Tibial nerve (tissue), 4 donors: ENCODE measurements at regions not wholly inside any gene's neighbourhood (a gene's known extent, or its start where the extent isn't known, plus 50 kb on each side); places are given as distances from the start of the nearest gene placed in this dataset.

ENCODE experiments used
- DNase-seq, 2 donors: peaks; one replicate each; pipeline ENCODE4 v3.0.0-alpha.2; 2019; ENCODE audit warnings: low spot score in 2 of 2
- H3K27ac ChIP-seq, 4 donors: fragments of 200-600 bp; sonication (generic) in 3 of 4; one replicate each; pipeline ENCODE4 v1.5.1; 2017 to 2019; ENCODE audit warnings: mild to moderate bottlenecking in 1 of 4
- H3K27me3 ChIP-seq, 2 donors: fragments of 200-600 bp; sonication (generic) in 1 of 2; one replicate each; pipeline versions ENCODE4 v1.5.1 to v1.6.0; 2017 to 2019
- H3K36me3 ChIP-seq, 3 donors: fragments of 200-600 bp; sonication (generic); one replicate each; pipeline ENCODE4 v1.5.1; 2018 to 2019
- H3K4me1 ChIP-seq, 4 donors: fragments of 200-600 bp; sonication (generic) in 3 of 4; one replicate each; pipeline ENCODE4 v1.5.1; 2017 to 2019
- H3K4me3 ChIP-seq, 4 donors: fragments of 200-600 bp; sonication (generic) in 3 of 4; one replicate each; pipeline ENCODE4 v1.5.1; 2017 to 2019; ENCODE audit warnings: mild to moderate bottlenecking in 1 of 4, moderate library complexity in 1 of 4
- H3K9me3 ChIP-seq, 4 donors: fragments of 200-600 bp; sonication (generic) in 3 of 4; one replicate each; pipeline ENCODE4 v1.5.1; 2017 to 2019
- EP300 ChIP-seq, 2 donors: sonication (generic); formaldehyde crosslinking; IDR thresholded peaks; one replicate each; pipeline ENCODE4 v1.6.1; 2017; ENCODE audit warnings: antibody characterized with exemption in 2 of 2, mild to moderate bottlenecking in 1 of 2
- POLR2A ChIP-seq, 2 donors: fragments of 450-650 bp; IDR thresholded peaks; one replicate each; pipeline ENCODE4 v1.6.1; 2017; ENCODE audit warnings: antibody characterized with exemption in 2 of 2, mild to moderate bottlenecking in 2 of 2, moderate library complexity in 2 of 2
- WGBS, 2 donors: methylation state at CpG; one replicate each; pipeline ENCODE4 v1.1.5; 2018; 5-methylcytosine and 5-hydroxymethylcytosine counted together
- TF ChIP-seq, protein P1 (sequence below), 5 experiments: fragments of 200-600 bp in 3 of 5; fragments of 450-650 bp in 2 of 5; sonication (generic) in 3 of 5; IDR thresholded peaks; one replicate each; pipeline ENCODE4 v1.5.1; 2016 to 2019; ENCODE audit warnings: antibody characterized with exemption in 5 of 5, mild to moderate bottlenecking in 3 of 5, moderate library complexity in 2 of 5

DNA sequence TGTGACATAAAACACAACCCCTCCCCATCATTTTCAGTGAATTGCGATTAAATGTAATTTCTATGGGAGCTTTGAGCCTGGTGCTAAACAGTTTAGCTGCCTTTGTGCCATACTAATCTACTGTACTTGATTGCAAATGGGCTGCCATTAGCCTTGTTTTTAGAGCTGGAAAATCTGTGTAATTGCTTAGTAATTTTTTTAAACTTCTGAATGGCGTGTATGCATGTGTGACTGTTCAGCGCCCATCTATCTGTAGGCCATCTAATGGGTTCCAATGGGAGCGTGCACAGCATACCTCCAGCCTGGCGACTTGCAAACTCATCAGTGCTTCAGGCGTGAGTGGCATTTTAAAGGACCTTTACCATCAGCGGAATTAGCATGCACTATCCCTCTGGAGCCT is 142.7 kb upstream of the KIRREL3 start:
- no peak overlapping the region for H3K27ac ChIP-seq
- TF ChIP-seq EP300 (IDR thresholded peaks at IDR 0.05) (no peak), POLR2A (IDR thresholded peaks at IDR 0.05) (no peak)
- TF ChIP-seq, protein P1, sequence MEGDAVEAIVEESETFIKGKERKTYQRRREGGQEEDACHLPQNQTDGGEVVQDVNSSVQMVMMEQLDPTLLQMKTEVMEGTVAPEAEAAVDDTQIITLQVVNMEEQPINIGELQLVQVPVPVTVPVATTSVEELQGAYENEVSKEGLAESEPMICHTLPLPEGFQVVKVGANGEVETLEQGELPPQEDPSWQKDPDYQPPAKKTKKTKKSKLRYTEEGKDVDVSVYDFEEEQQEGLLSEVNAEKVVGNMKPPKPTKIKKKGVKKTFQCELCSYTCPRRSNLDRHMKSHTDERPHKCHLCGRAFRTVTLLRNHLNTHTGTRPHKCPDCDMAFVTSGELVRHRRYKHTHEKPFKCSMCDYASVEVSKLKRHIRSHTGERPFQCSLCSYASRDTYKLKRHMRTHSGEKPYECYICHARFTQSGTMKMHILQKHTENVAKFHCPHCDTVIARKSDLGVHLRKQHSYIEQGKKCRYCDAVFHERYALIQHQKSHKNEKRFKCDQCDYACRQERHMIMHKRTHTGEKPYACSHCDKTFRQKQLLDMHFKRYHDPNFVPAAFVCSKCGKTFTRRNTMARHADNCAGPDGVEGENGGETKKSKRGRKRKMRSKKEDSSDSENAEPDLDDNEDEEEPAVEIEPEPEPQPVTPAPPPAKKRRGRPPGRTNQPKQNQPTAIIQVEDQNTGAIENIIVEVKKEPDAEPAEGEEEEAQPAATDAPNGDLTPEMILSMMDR (IDR thresholded peaks at IDR 0.05) = no peak
- 90 to 94% methylated on average over 7 of the region's 7 CpGs for WGBS, 2 donors
- H3K27me3 ChIP-seq = no peaks in the 10 kb centered on the region
- no peak overlapping the region for H3K4me3 ChIP-seq
- H3K36me3 ChIP-seq = no peaks in the 10 kb centered on the region
- DNase-seq = no peak
- no peaks in the 10 kb centered on the region for H3K9me3 ChIP-seq
- H3K4me1 ChIP-seq = no peaks in the 10 kb centered on the region

DNA sequence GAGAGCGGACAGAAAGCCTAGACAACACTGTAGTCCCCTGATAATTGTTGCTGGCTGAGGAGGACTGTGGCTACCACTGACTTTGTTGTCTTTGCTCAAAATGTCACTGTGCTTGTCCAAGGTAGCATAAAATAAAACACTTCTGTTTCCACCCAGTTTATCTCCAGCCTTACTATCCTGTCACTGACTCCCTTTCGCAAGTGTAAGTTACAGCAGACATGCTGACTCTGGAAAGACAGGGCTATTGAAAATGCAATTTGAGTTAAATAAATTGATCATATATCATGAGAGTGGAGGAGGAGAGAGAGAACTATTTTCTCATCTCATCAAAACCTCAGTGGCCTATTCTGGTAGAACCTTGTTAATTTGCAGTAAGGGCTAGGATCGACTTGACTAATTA is 138.0 kb upstream of the KIRREL3 start:
- no peaks in the 10 kb centered on the region for H3K36me3 ChIP-seq
- no peak for DNase-seq
- 87 to 90% methylated on average over 3 of the region's 3 CpGs for WGBS, 2 donors

DNA sequence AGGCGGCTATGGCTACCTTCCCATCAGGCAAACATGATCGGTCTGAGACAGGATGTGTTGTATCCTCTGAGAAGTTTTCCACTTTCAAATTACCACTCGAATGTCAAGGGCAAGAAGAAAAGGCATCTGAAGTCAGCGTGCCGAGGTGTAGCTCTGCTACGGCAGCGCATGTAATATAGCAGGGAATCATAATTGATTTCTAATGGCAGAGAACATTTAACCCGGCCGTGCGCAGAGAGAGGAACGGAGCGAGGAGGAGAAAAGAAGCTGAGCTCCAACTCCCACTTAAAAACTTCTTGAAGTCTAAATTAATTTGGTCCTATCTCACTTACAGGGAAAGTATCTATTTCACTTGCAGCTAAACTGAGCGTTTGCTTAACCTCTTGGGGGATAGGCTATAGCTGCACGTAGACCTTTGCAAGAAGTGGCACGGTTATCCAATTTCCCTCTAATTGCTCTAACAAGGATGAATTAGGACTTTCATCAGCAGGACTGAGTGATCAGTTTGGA is 137.3 kb upstream of the KIRREL3 start:
- no peaks in the 10 kb centered on the region for H3K4me1 ChIP-seq
- 79 to 83% methylated on average over 15 of the region's 15 CpGs for WGBS, 2 donors
- H3K9me3 ChIP-seq = no peaks in the 10 kb centered on the region
- no peaks in the 10 kb centered on the region for H3K27me3 ChIP-seq
- TF ChIP-seq EP300 (IDR thresholded peaks at IDR 0.05) (no peak), POLR2A (IDR thresholded peaks at IDR 0.05) (no peak)
- TF ChIP-seq, protein P1 (IDR thresholded peaks at IDR 0.05) = no peak
- H3K36me3 ChIP-seq = no peaks in the 10 kb centered on the region
- H3K27ac ChIP-seq = no peak overlapping the region
- no peak overlapping the region for H3K4me3 ChIP-seq
- no peak for DNase-seq

More for the DNA sequence above, 138.0 kb upstream of the KIRREL3 start:
- H3K27me3 ChIP-seq = no peaks in the 10 kb centered on the region
- no peak overlapping the region for H3K27ac ChIP-seq
- H3K4me1 ChIP-seq = no peaks in the 10 kb centered on the region
- TF ChIP-seq, protein P1 (IDR thresholded peaks at IDR 0.05) = no peak
- TF ChIP-seq EP300 (IDR thresholded peaks at IDR 0.05) (no peak), POLR2A (IDR thresholded peaks at IDR 0.05) (no peak)
- no peak overlapping the region for H3K4me3 ChIP-seq
- no peaks in the 10 kb centered on the region for H3K9me3 ChIP-seq

DNA sequence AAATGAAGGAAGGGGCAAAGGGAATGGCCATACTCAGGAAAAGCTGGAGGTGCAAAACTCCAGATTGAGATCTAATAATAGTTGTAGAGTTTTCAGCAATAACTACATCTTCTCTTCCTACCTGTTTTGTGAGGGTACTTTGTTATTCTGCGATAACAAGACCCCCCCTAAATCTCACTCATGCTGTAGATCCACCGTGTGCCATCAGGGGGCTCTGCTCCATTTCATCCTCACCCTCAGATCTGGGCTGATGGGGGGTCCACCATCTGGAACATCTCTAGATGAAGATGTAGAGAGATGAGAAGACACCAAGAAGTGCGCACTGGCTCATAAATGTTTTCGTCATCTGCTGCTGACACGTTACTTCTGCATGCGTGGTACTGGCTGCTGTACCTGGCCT is 135.9 kb upstream of the KIRREL3 start:
- H3K9me3 ChIP-seq = no peaks in the 10 kb centered on the region
- TF ChIP-seq EP300 (IDR thresholded peaks at IDR 0.05) (no peak), POLR2A (IDR thresholded peaks at IDR 0.05) (no peak)
- TF ChIP-seq, protein P1 (IDR thresholded peaks at IDR 0.05) = no peak
- H3K27ac ChIP-seq = no peak overlapping the region
- H3K4me1 ChIP-seq = no peaks in the 10 kb centered on the region
- H3K36me3 ChIP-seq = no peaks in the 10 kb centered on the region
- WGBS, 2 donors = 94 to 96% methylated on average over 6 of the region's 6 CpGs
- no peak for DNase-seq
- no peaks in the 10 kb centered on the region for H3K27me3 ChIP-seq
- H3K4me3 ChIP-seq = no peak overlapping the region

DNA sequence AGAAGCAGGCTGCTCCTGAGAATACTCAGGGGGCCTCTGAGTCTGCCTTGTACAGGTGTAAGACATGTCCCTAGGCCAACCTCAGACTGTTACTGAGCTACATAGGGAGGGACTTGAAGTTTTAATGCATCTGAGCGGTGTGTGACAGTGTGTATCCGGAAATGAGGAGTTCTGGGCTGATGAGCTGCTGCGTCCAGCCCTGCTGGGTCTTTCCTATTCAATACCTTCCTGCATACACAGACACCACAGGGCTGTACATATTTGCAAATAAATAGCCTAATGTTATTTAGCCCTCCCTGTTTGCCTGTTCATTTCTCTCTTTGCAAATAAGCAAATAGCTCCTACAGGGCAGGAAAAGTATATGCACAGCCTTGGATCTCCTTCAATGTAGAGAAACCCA is 134.7 kb upstream of the KIRREL3 start:
- Histone ChIP-seq H3K4me1 (no peaks in the 10 kb centered on the region), H3K27me3 (no peaks in the 10 kb centered on the region), H3K4me3 (no peak overlapping the region), H3K27ac (no peak overlapping the region), H3K36me3 (no peaks in the 10 kb centered on the region), H3K9me3 (no peaks in the 10 kb centered on the region)
- TF ChIP-seq, protein P1 (IDR thresholded peaks at IDR 0.05) = no peak
- TF ChIP-seq EP300 (IDR thresholded peaks at IDR 0.05) (no peak), POLR2A (IDR thresholded peaks at IDR 0.05) (no peak)
- DNase-seq = no peak
- WGBS, 2 donors = 84 to 87% methylated on average over 3 of the region's 3 CpGs
